OCI-LY1 (cell line): ENCODE measurements at regions not wholly inside any gene's neighbourhood (a gene's known extent, or its start where the extent isn't known, plus 50 kb on each side); places are given as distances from the start of the nearest gene placed in this dataset.

ENCODE experiments used
- H2AFZ ChIP-seq: fragments of 200-600 bp; sonication (generic), shearing (Covaris generic); 2 replicates; pipeline ENCODE4 v1.6.0; 2014; ENCODE audit warnings: antibody characterized with exemption, mild to moderate bottlenecking, low read length
- H3F3A ChIP-seq: fragments of 200-600 bp; sonication (generic), shearing (Covaris generic); 2 replicates; pipeline ENCODE4 v1.6.0; 2014; ENCODE audit warnings: mild to moderate bottlenecking, antibody characterized with exemption, low read length, moderate library complexity; ENCODE audit not compliant: insufficient read depth
- H3K27ac ChIP-seq: fragments of 200-600 bp; sonication (generic); 2 replicates; pipeline ENCODE4 v1.5.1; 2014; ENCODE audit warnings: low read length, mixed run types, mild to moderate bottlenecking, low read depth; ENCODE audit not compliant: poor library complexity, severe bottlenecking
- H3K27me3 ChIP-seq: fragments of 200-600 bp; sonication (generic); 2 replicates; pipeline ENCODE4 v1.6.0; 2014; ENCODE audit warnings: antibody characterized with exemption, mild to moderate bottlenecking, low read length, moderate library complexity; ENCODE audit not compliant: insufficient read depth
- H3K36me3 ChIP-seq: fragments of 200-600 bp; sonication (generic); 2 replicates; pipeline ENCODE4 v1.6.1; 2014; ENCODE audit warnings: mild to moderate bottlenecking, antibody characterized with exemption, low read length, moderate library complexity, mixed read lengths; ENCODE audit not compliant: insufficient read depth
- H3K4me1 ChIP-seq: fragments of 200-600 bp; sonication (generic); 2 replicates; pipeline ENCODE4 v1.5.1; 2014; ENCODE audit warnings: mild to moderate bottlenecking, low read length, moderate library complexity; ENCODE audit not compliant: insufficient read depth, severe bottlenecking
- H3K4me2 ChIP-seq: fragments of 200-600 bp; sonication (generic), shearing (Covaris generic); 2 replicates; pipeline ENCODE4 v1.6.1; 2014; ENCODE audit warnings: low read length
- H3K4me3 ChIP-seq: fragments of 200-600 bp; sonication (generic); 2 replicates; pipeline ENCODE4 v1.5.1; 2014; ENCODE audit warnings: low read length, low read depth, mild to moderate bottlenecking, mixed read lengths; ENCODE audit not compliant: poor library complexity, severe bottlenecking
- H3K79me2 ChIP-seq: fragments of 200-600 bp; shearing (Covaris generic); 2 replicates; pipeline ENCODE4 v1.6.1; 2016; ENCODE audit warnings: mixed run types, low read length, mixed read lengths; ENCODE audit not compliant: insufficient read depth
- H3K9ac ChIP-seq: fragments of 200-600 bp; sonication (generic), shearing (Covaris generic); 2 replicates; pipeline ENCODE4 v1.6.1; 2014; ENCODE audit warnings: mild to moderate bottlenecking, low read length, mixed read lengths
- H3K9me2 ChIP-seq: fragments of 200-600 bp; sonication (generic), shearing (Covaris generic); 2 replicates; pipeline ENCODE4 v1.6.1; 2014; ENCODE audit warnings: low read depth, mild to moderate bottlenecking, low read length, mixed read lengths
- H3K9me3 ChIP-seq: fragments of 200-600 bp; shearing (Covaris generic); 2 replicates; pipeline ENCODE4 v1.6.1; 2014; ENCODE audit warnings: low read length, mixed read lengths
- H4K20me1 ChIP-seq: fragments of 200-600 bp; sonication (generic), shearing (Covaris generic); 2 replicates; pipeline ENCODE4 v1.6.0; 2016; ENCODE audit warnings: mild to moderate bottlenecking, low read length; ENCODE audit not compliant: insufficient read depth
- CTCF ChIP-seq: fragments of 200-600 bp; sonication (generic), shearing (Covaris generic); IDR thresholded peaks from 2 replicates; pipeline ENCODE4 v1.5.1; 2017; ENCODE audit warnings: mild to moderate bottlenecking, antibody characterized with exemption, low read length, moderate library complexity, mixed read lengths
- EZH2 ChIP-seq: fragments of 200-600 bp; sonication (generic), shearing (Covaris generic); IDR thresholded peaks from 2 replicates; pipeline ENCODE4 v1.8.0; 2017; ENCODE audit warnings: borderline replicate concordance, mixed run types, mild to moderate bottlenecking, antibody characterized with exemption, low read length, moderate library complexity, mixed read lengths

- H3F3A ChIP-seq, result no peaks in the 10 kb centered on the region
- no peak for TF ChIP-seq EZH2
- TF ChIP-seq CTCF, result no peak
- H4K20me1 ChIP-seq, result no peaks in the 10 kb centered on the region
- H3K27me3 ChIP-seq, result no peaks in the 10 kb centered on the region
- no peak overlapping the region for H2AFZ ChIP-seq
- no peak overlapping the region for H3K4me2 ChIP-seq
- no peaks in the 10 kb centered on the region for H3K9me2 ChIP-seq
- peaks cover 3% of the 10 kb centered on the region for H3K4me1 ChIP-seq
- H3K36me3 ChIP-seq, result no peaks in the 10 kb centered on the region
- no peaks in the 10 kb centered on the region for H3K79me2 ChIP-seq
- H3K4me3 ChIP-seq, result no peak overlapping the region
- no peaks in the 10 kb centered on the region for H3K9me3 ChIP-seq
- H3K9ac ChIP-seq, result no peak overlapping the region
- H3K27ac ChIP-seq, result no peak overlapping the region
Measured at GRCh38 chr2:5888126-5888525, 195.9 kb downstream of the SOX11 start.

- peaks cover 3% of the 10 kb centered on the region for H3K4me1 ChIP-seq
- H3K4me3 ChIP-seq, result no peak overlapping the region
- no peaks in the 10 kb centered on the region for H3K36me3 ChIP-seq
- TF ChIP-seq EZH2 (no peak), CTCF (no peak)
- H3K27ac ChIP-seq, result no peak overlapping the region
- no peak overlapping the region for H3K4me2 ChIP-seq
- no peaks in the 10 kb centered on the region for H3F3A ChIP-seq
- no peaks in the 10 kb centered on the region for H4K20me1 ChIP-seq
- H3K9me2 ChIP-seq, result no peaks in the 10 kb centered on the region
- H3K27me3 ChIP-seq, result no peaks in the 10 kb centered on the region
- H2AFZ ChIP-seq, result no peak overlapping the region
- no peaks in the 10 kb centered on the region for H3K9me3 ChIP-seq
- H3K79me2 ChIP-seq, result no peaks in the 10 kb centered on the region
- no peak overlapping the region for H3K9ac ChIP-seq
Measured at GRCh38 chr2:5889519-5889918, 197.3 kb downstream of the SOX11 start.

GRCh38 chr2:5894355-5894754 is 202.2 kb downstream of the SOX11 start:
- Histone ChIP-seq H4K20me1 (no peaks in the 10 kb centered on the region), H3K4me1 (peaks cover 10% of the 10 kb centered on the region), H3K9me3 (no peaks in the 10 kb centered on the region), H2AFZ (no peak overlapping the region), H3K79me2 (no peaks in the 10 kb centered on the region), H3K27me3 (no peaks in the 10 kb centered on the region), H3K4me2 (no peak overlapping the region), H3K9ac (no peak overlapping the region), H3K36me3 (no peaks in the 10 kb centered on the region), H3K4me3 (no peak overlapping the region), H3K9me2 (no peaks in the 10 kb centered on the region), H3K27ac (no peak overlapping the region), H3F3A (no peaks in the 10 kb centered on the region)
- TF ChIP-seq CTCF (no peak), EZH2 (no peak)
